HG02623 (cell line): ENCODE measurements at regions not wholly inside any gene's neighbourhood (a gene's known extent, or its start where the extent isn't known, plus 50 kb on each side); places are given as distances from the start of the nearest gene placed in this dataset.

Experiments
- ATAC-seq: cut with Tn5 transposase; IDR thresholded peaks from one replicate; pipeline ENCODE4 v1.9.1; 2021; ENCODE audit warnings: moderate library complexity; ENCODE audit not compliant: unreplicated experiment

- no peak for ATAC-seq
These were observed 631.7 kb upstream of the CADM1 start for GRCh38 chr11:116135891-116136290.

GRCh38 chr11:116134450-116134849 lies 630.2 kb upstream of the CADM1 start:
- ATAC-seq: no peak

DNA sequence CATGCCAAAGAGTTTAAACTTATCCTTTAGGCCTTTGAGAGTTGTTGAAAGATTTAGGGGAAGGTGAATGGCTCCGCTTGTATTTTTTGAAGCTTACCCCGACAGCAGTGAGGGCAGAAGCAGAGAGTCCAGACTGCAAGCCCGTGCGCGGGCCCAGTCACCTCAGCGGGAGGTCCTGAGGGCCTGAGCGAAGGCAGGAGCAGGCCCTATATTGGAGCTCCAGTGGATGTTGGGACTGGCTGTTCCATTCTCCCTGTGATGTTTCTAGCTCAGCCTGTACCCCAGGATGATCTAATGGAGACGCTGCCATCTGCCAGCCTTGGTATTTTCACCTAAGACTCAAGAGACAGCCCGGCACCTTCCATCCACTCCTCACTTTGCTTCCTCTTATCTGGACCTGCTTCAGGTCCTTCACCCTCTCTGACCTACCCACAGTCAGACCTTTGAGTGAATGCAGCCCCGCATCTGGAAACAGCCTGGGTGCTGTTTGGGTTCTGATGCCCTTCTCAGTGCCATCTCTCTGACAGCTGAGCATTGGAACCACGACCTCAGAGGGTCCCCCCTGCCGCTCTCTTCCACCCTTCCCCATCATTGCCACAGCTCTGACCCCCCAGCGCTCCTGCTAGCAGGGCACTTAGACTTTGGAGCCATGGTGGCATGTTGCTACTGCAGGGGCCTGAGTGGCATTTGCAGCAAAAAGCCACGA lies 628.2 kb upstream of the CADM1 start:
- ATAC-seq: no peak

DNA sequence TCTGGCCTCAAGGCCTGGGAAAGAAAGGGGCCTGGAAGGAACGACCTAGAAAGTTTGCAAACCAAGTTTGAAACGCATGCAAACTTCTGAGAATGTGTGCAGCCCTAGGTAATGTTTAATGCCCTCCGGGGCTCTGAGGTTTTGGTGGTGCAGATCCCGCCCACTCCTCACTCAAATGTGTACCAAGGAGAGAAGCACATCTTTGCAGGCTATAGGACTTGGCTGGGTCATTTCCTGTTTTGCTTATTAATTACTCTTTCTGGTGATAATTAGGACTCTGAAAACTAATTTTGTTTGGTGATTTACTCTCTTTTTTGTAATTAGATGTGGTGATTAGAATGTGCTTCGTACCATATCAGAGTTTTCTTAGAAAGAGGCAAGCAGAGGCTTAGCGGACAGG lies 625.9 kb upstream of the CADM1 start:
- ATAC-seq: no peak

GRCh38 chr11:116129456-116129855 lies 625.2 kb upstream of the CADM1 start:
- no peak for ATAC-seq

DNA sequence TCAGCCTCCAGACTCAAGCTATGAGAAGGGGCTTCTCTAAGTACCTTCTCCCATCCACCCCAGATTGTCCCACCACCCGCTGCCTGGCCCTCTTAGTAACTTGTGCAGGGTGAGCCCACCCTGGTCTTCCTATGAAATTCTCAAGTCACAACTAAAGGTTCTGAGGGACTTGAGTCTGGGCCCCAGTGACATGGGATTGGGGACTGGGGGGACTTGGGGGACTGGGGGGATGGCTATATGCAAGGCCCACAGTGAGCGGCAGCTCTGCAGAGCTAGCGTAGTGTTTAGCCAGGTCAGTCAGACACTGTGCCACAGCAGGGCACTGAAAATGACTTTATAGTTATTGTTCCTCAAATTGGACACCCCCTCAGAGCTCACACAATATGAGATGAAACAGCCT lies 622.3 kb upstream of the CADM1 start:
- ATAC-seq: no peak

DNA sequence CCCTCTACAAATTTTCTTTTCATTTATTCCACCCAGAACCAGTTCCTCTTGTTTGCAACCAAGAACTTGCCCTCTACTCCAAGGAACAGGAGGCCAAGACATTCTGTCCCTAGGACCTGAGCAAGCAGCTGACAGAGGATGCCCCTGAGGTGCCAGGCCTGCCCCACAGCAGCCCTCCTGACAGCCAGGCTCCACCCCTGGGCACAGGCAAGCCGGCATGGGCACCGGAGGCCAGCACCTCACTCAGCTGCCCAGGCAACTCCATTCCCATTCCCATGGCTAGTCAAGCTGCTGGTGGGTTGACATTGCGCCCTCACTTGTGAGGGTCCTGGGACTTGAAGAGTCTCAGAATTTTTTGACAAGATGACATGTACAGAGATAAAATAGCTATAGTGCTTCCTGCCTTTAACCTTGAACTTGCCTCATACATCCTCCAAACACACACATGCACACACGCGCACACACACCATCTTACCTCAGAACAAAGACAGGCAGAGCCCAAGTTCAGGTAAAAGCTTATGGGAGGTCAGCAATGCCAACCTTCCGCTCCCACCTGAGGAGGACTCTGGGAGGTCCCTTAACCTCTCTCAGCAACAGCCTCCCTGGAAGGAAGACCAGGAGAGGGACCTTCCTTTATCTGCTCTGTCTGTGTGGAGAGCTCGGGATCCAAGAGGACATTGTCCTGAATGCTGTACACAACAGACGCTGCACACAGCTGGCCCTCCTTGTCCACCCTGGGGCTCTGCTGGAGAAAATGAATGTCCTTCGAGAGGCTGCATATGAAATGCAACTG lies 620.9 kb upstream of the CADM1 start:
- no peak for ATAC-seq

DNA sequence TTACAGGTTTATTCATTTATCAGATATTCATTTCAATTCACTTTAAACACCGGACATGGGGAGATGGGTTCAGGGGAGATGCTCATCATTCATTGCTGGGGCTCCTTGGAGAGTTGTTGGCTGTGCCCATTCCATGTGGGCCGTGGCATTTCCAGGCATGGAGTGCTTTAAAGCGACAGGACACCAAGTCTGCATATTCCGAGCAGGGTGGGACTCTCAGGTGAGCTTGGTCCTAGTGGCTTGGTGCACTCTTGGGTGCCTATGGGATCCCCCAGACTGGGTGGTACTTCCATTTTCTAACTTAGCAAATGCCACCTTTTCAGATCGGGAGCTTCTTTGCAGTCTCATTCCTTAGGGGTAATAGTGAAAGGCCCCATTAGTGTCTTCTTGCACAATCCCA lies 619.5 kb upstream of the CADM1 start:
- ATAC-seq: no peak

- no peak for ATAC-seq
These were observed 618.7 kb upstream of the CADM1 start for GRCh38 chr11:116122697-116123472.

DNA sequence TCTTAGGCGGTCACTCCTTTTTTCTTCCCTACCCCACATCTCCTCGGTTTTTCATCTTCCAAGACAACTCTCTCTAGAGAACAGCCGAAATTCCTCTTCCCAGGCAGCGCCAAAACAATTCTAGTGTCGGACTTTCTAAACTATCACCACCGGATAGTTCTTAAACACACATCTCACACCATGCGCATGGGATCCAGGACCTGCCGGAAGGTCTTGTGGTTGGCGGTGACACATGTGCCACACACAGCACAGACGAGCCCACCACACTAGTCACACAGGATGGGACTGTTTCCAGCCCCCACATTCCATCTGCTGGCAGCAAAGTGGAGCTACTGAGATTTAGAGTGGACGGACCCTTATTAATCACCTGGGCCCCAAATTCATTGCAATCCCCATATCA lies 614.9 kb upstream of the CADM1 start:
- ATAC-seq: no peak

DNA sequence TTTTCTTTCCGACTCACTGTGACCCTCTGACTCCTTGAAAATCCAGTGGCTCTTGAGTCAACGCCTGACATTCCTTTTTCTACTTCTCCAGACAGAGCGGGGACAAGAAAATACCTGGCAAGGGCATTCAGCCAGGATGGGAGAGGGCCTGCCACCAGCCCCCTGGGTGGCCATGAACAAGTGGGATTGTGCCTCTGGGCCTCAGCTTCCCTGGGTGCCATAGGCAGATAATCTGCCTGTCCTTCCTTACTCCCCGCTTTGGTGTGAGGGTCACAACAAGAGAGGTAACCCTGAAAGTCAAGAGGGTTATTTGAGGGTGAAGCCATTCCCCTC lies 613.9 kb upstream of the CADM1 start:
- no peak for ATAC-seq

DNA sequence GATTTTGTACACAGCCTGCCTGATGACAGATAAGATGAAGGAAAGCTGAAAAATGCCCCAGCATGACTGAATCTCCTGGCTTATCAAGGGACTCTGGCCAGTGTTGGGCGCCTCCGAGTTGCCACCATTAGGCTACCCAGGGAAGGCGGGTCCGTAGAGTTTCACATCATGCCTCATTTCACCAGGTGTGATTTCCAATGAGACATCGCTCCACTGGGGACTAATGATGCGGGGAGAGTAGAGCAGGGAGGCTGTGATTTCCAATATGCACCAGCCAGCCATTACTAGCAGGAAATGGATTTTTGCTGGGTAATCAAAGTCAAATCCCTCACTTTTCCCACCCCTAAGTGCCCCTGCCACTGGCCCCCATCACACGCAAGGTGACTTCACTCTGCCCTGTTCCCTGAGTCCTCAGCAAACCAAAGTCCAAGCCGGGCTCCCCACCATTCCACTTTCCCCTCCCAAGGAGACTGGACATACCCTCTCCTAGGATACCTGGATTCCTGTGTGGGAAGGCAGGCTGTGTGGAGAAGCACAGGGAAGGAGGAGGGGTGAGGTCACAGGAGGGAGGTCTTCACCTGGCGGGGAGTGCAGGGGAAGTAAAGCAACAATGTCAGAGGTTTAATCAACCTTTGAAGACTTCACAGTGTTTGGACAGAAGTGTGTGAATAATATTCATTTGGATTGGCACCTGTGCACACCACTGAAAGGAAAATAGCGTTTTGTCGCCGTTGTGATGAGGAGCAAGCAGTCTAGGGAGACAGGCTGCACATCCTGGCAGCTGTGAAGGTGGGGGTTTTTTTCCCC lies 613.3 kb upstream of the CADM1 start:
- no peak for ATAC-seq

- no peak for ATAC-seq
These were observed 611.6 kb upstream of the CADM1 start for GRCh38 chr11:116115801-116116200.

- ATAC-seq: no peak
These were observed 610.0 kb upstream of the CADM1 start for GRCh38 chr11:116114198-116114651.

DNA sequence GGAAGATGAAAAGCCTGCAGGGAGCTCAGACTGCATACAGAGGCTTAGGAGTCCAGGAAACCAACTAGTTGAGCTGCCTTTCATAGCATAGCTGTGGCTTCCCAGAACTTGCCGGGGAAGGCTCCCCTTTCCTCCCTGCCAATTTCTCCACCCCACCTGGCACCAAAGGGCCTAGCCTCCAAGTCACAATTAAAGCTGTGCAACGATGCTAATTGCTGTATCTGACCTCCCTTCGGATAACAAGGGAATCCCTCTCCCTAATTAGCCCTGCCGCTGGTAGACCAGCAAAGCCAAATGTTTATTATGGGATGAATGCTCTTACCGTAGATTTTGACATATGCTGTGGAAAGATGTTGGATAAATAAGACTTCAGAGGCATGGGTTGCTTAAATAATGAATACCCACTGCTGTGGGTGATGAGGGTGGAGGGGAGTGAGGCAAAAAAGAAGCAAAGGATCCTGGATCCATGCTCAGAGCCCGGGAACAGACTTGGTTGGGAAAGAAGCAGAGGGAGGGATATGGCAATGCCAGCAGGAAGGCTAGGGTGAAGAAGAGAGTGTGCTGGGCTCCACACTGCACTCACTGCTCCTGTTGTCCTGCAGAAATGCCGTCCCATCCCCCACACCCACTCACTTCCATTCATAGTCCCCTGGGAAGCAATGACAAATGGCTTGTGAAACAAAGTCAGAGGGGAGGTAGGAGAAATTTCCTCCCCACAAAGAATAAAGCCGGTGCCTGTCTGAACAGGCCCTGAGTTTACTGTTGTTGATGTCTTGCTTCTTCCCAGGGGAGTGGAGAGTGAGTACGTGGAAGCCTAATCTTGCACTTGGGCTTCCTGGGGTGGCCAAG lies 608.1 kb upstream of the CADM1 start:
- no peak for ATAC-seq

GRCh38 chr11:116111546-116111945 lies 607.3 kb upstream of the CADM1 start:
- no peak for ATAC-seq

DNA sequence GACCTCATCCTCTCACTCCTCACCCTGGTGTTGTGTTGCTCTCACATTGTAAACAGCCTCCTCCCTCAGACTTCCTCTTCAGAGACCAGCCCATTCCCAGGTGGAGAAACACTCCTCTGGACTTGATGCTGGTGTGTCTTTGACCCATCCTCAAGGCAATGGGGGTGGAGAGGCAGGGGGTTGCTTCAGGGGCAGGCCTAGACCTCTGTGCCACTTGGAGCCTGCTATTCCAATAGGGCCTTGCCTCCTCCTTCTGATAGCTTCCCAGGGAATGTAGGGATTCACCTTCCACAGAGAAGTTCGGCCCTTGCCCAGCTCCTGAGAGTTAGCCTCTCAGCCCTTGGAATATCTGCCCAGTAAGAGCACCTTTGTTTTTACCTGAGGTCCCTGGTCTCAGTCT lies 606.6 kb upstream of the CADM1 start:
- ATAC-seq: no peak

DNA sequence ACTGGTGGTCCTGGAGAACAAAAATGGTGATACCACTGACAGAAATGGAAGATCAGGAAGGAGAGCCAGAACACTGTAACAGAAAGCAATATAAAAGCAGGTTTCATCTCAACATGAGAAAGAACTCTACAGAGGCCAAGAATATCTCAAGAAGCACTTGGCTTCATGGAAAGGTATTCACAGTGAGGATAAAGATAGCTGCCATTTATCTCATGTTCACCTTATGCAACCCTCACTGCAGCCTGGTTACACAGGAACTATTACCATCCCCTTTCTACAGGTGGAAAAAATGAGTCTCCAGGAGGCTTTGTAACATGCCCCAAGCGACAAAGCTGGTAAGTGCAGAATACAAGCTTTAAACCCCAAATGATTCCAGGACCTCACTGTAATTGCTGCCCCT lies 606.1 kb upstream of the CADM1 start:
- ATAC-seq: no peak

DNA sequence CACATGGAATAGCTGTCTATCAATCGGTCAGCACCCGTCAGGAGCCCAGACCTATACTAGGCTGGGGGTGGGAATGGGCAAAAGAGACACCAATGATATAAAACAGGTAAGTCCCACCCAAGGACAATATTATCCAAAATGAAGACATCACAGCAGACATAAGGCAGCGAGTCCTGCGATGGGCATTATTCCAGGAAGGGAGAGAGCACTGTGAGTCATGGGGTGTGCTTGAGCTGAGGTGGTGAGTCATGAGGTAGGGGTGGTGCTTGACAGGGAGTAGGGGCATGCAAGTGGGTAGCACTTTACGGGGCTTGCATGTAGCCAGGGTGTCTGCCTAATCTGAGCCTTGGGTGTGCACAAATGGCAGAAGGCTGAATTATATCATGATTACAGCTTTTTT lies 605.0 kb upstream of the CADM1 start:
- ATAC-seq: no peak

DNA sequence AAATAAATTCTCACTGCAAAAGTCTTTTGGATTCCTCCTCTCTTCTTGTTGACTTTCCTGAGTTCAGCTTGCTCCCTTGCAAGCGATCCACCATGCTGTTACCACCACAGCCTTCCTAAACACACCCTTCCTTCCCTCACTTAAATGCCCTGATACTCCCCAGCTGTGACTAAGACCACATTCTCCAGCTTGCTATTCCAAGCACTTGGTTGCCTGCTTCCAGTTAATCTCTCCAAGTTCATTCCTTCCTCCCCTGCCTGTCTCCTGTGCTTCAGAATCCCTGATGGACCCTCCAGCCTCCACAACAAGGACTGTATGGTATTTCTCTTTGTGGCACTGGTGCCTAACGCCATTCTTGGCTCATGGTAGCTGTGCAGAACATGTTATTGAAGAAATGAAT lies 603.9 kb upstream of the CADM1 start:
- ATAC-seq: no peak
